ENCODE measurements at regions not wholly inside any gene's neighbourhood (a gene's known extent, or its start where the extent isn't known, plus 50 kb on each side); places are given as distances from the start of the nearest gene placed in this dataset.

GRCh38 chr2:156145976-156146375, 186.5 kb downstream of the NR4A2 start:
- no peaks in the 10 kb centered on the region for H3K9me3 ChIP-seq
- no peaks in the 10 kb centered on the region for H3K36me3 ChIP-seq
- H3K27ac ChIP-seq, result no peak overlapping the region
- TF ChIP-seq POLR2A (IDR thresholded peaks at IDR 0.05) (no peak), POLR2AphosphoS5 (IDR thresholded peaks at IDR 0.05) (no peak), EP300 (IDR thresholded peaks at IDR 0.05) (no peak), CTCF (IDR thresholded peaks at IDR 0.05) (no peak)
- no peaks in the 10 kb centered on the region for H3K4me1 ChIP-seq
- no peak for ATAC-seq (ENCODE audit: low FRiP score in 2 of 2)
- no peak for DNase-seq
- 90 to 95% methylated on average over 3 of the region's 3 CpGs for WGBS, 2 donors
- no peaks in the 10 kb centered on the region for H3K27me3 ChIP-seq
- H3K4me3 ChIP-seq, result no peak overlapping the region

- Histone ChIP-seq H3K4me1 (no peaks in the 10 kb centered on the region), H3K4me3 (no peak overlapping the region), H3K36me3 (no peaks in the 10 kb centered on the region), H3K27ac (no peak overlapping the region), H3K27me3 (no peaks in the 10 kb centered on the region), H3K9me3 (no peaks in the 10 kb centered on the region)
- DNase-seq (no peak), ATAC-seq (ENCODE audit: low FRiP score in 2 of 2) (no peak)
- 62 to 67% methylated on average over 3 of the region's 3 CpGs for WGBS, 2 donors
- TF ChIP-seq POLR2AphosphoS5 (IDR thresholded peaks at IDR 0.05) (no peak), EP300 (IDR thresholded peaks at IDR 0.05) (no peak), CTCF (IDR thresholded peaks at IDR 0.05) (no peak), POLR2A (IDR thresholded peaks at IDR 0.05) (no peak)
Measured at GRCh38 chr2:156145469-156145868, 187.1 kb downstream of the NR4A2 start.

DNA sequence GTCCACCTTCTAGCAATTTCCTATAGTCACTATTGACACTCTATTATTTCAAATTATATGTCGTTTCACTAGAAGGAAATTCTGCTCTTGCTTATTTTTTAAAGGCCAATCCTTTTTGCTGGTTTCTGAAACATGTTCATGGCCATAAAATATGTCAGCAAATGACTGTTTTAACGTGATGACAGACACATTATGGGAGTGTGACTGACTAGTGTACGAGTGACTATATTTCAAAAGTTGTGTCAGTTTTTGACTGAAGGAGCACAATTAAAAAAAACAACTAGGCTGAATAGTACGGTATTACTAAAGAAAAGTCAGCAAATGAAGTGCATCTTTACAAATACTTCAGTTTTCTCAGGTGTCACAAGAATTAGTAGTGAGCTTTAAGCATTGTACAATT, 196.0 kb downstream of the NR4A2 start:
- 69% methylated on average over 4 of the region's 4 CpGs for WGBS, 2 donors
- TF ChIP-seq EP300 (IDR thresholded peaks at IDR 0.05), result no peak
- no peak for TF ChIP-seq CTCF (IDR thresholded peaks at IDR 0.05)
- no peak for TF ChIP-seq POLR2AphosphoS5 (IDR thresholded peaks at IDR 0.05)
- no peak for TF ChIP-seq POLR2A (IDR thresholded peaks at IDR 0.05)
- no peaks in the 10 kb centered on the region for H3K9me3 ChIP-seq

DNA sequence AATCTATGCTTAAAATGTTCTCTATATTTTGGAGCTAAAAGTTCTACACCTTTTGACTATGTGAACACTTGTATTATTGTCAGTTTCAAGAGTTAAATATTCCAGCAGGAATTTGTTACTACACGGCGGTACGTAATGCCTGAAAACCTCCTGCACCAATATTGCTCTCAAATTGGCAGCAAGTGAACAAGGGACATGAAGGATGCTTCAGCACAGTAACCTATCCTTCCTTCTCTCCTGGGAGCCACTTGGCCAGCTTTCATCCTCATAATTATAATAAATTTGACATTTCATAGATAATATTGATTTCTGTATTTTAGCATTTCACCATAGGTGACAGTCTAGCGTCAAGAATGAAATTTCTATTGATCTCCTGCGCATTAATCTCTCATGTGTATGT, 197.6 kb downstream of the NR4A2 start:
- H3K4me1 ChIP-seq, result no peaks in the 10 kb centered on the region
- 90 to 95% methylated on average over 5 of the region's 5 CpGs for WGBS, 2 donors
- H3K27me3 ChIP-seq, result no peaks in the 10 kb centered on the region
- no peak overlapping the region for H3K4me3 ChIP-seq
- H3K9me3 ChIP-seq, result no peaks in the 10 kb centered on the region
- ATAC-seq (ENCODE audit: low FRiP score in 2 of 2), result no peak
- TF ChIP-seq POLR2A (IDR thresholded peaks at IDR 0.05) (no peak), EP300 (IDR thresholded peaks at IDR 0.05) (no peak), CTCF (IDR thresholded peaks at IDR 0.05) (no peak), POLR2AphosphoS5 (IDR thresholded peaks at IDR 0.05) (no peak)
- H3K27ac ChIP-seq, result no peak overlapping the region
- DNase-seq, result no peak
- H3K36me3 ChIP-seq, result no peaks in the 10 kb centered on the region

More for the DNA sequence above, 196.0 kb downstream of the NR4A2 start:
- ATAC-seq (ENCODE audit: low FRiP score in 2 of 2) (no peak), DNase-seq (no peak)
- Histone ChIP-seq H3K36me3 (no peaks in the 10 kb centered on the region), H3K27ac (no peak overlapping the region), H3K4me3 (no peak overlapping the region), H3K27me3 (no peaks in the 10 kb centered on the region), H3K4me1 (no peaks in the 10 kb centered on the region)

- DNase-seq, result no peak
Measured at GRCh38 chr2:156132941-156133340, 199.6 kb downstream of the NR4A2 start.

More at GRCh38 chr2:156132941-156133340, 199.6 kb downstream of the NR4A2 start:
- Histone ChIP-seq H3K4me3 (no peak overlapping the region), H3K27ac (no peak overlapping the region), H3K27me3 (no peaks in the 10 kb centered on the region), H3K9me3 (no peaks in the 10 kb centered on the region), H3K36me3 (no peaks in the 10 kb centered on the region), H3K4me1 (no peaks in the 10 kb centered on the region)
- no peak for ATAC-seq (ENCODE audit: low FRiP score in 2 of 2)
- TF ChIP-seq EP300 (IDR thresholded peaks at IDR 0.05) (no peak), CTCF (IDR thresholded peaks at IDR 0.05) (no peak), POLR2AphosphoS5 (IDR thresholded peaks at IDR 0.05) (no peak), POLR2A (IDR thresholded peaks at IDR 0.05) (no peak)
- WGBS, 2 donors, result 77 to 85% methylated on average over 1 of the region's 1 CpG
